ENCODE measurements at regions not wholly inside any gene's neighbourhood (a gene's known extent, or its start where the extent isn't known, plus 50 kb on each side); places are given as distances from the start of the nearest gene placed in this dataset.

DNA sequence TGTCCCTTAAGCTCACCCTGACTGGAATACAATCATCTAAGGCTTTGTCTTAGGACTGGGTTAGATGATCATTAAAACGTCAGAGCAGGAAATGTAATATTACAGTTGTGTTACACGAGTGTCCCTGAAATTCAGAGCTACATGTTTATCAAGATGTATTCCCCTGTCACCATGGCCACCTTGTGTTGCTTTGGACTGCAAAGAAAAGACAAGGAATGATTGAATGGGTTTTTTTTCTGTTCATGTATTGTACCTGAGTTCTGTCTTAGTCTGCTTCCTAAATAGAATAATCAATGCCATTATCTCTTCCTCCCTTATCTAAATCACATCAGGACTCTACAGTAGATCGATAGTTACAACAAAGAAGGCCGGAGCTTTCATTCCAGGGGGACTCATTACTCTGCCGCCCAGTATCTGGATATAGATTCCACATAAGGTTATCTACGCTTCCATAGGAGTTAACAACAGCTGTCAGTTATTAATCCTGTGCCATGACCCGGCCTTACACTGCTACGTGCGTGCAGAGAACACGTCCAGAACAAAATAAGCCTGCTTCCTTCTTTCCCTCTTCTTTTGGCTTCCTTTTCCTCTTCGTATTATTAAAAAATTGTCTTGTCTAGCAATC, 274.1 kb upstream of the SASH1 start:
- Histone ChIP-seq H3K4me3 (ENCODE audit: low read depth in 1 of 2, low read length in 1 of 2) (no peak overlapping the region), H3K27me3 (no peaks in the 10 kb centered on the region), H3K4me1 (ENCODE audit: control insufficient read depth in 1 of 2, insufficient read depth in 1 of 2, low read depth in 1 of 2, low read length in 1 of 2) (no peaks in the 10 kb centered on the region), H3K36me3 (no peaks in the 10 kb centered on the region), H3K27ac (no peak overlapping the region), H3K9me3 (no peaks in the 10 kb centered on the region)
- TF ChIP-seq, protein P1, sequence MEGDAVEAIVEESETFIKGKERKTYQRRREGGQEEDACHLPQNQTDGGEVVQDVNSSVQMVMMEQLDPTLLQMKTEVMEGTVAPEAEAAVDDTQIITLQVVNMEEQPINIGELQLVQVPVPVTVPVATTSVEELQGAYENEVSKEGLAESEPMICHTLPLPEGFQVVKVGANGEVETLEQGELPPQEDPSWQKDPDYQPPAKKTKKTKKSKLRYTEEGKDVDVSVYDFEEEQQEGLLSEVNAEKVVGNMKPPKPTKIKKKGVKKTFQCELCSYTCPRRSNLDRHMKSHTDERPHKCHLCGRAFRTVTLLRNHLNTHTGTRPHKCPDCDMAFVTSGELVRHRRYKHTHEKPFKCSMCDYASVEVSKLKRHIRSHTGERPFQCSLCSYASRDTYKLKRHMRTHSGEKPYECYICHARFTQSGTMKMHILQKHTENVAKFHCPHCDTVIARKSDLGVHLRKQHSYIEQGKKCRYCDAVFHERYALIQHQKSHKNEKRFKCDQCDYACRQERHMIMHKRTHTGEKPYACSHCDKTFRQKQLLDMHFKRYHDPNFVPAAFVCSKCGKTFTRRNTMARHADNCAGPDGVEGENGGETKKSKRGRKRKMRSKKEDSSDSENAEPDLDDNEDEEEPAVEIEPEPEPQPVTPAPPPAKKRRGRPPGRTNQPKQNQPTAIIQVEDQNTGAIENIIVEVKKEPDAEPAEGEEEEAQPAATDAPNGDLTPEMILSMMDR (IDR thresholded peaks at IDR 0.05) = no peak

DNA sequence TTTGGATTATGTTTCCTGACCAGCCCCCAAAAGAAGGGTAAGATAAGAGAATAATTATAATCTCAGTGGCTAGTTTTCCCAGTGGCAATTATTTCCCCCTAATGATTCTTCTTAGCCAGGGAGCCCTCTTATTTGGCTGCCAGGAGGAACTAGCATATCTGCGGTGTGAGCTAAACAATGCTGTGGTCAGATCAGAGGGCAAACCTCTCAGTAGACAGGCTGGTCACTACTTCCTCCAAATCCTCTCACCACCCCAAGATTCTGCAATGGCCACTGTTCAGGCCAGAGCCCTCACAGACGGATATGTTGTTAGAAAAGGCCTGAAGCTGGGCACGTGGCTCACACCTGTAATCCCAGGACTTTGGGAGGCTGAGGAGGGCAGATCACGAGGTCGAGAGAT, 273.4 kb upstream of the SASH1 start:
- Histone ChIP-seq H3K4me1 (ENCODE audit: control insufficient read depth in 1 of 2, insufficient read depth in 1 of 2, low read depth in 1 of 2, low read length in 1 of 2) (no peaks in the 10 kb centered on the region), H3K36me3 (no peaks in the 10 kb centered on the region), H3K27me3 (no peaks in the 10 kb centered on the region), H3K27ac (no peak overlapping the region), H3K4me3 (ENCODE audit: low read depth in 1 of 2, low read length in 1 of 2) (no peak overlapping the region), H3K9me3 (no peaks in the 10 kb centered on the region)
- TF ChIP-seq, protein P1 (IDR thresholded peaks at IDR 0.05) = no peak

DNA sequence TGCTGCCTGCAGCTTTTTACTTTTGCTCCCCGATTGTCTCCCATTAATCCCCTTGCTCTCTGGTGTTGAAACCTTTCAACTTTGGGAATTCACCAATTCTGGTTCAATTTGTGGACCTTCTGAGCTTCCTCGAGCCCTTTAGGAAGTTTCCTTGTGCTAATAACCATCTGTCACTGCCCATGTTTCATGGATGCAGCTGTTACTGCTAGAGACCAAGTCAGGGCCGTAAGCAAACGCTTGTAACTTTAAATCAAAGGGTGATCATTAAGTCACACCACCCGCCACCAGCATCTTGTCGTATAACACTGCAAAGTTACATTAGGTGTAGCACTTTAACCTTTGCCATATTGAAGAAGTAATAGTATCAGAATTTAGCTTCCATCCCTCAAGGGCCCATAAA, 268.3 kb upstream of the SASH1 start:
- Histone ChIP-seq H3K4me1 (ENCODE audit: control insufficient read depth in 1 of 2, insufficient read depth in 1 of 2, low read depth in 1 of 2, low read length in 1 of 2) (no peaks in the 10 kb centered on the region), H3K4me3 (ENCODE audit: low read depth in 1 of 2, low read length in 1 of 2) (no peak overlapping the region), H3K36me3 (no peaks in the 10 kb centered on the region), H3K9me3 (no peaks in the 10 kb centered on the region), H3K27ac (no peak overlapping the region), H3K27me3 (no peaks in the 10 kb centered on the region)
- TF ChIP-seq, protein P1 (IDR thresholded peaks at IDR 0.05) = no peak

DNA sequence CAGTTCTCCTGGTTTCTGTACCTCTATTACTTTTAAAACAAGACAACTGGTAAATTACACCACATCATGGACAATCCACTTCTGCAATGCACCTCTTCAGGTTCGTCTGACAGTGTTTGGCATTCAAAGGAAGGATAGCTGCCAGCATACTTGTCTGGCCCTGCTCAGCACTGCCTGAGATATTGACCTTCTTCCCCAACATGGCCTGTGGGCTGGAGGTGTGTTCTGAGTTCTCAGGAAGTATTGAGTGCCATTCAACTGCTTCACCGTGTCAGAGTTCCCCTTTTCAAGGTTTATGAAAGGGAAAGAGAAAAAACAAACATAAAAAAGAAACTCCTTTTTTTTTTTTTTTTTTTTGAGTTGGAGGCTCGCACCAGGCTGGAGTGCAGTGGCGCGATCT, 267.9 kb upstream of the SASH1 start:
- no peaks in the 10 kb centered on the region for H3K4me1 ChIP-seq (ENCODE audit: control insufficient read depth in 1 of 2, insufficient read depth in 1 of 2, low read depth in 1 of 2, low read length in 1 of 2)
- H3K4me3 ChIP-seq (ENCODE audit: low read depth in 1 of 2, low read length in 1 of 2) = no peak overlapping the region
- no peaks in the 10 kb centered on the region for H3K27me3 ChIP-seq
- TF ChIP-seq, protein P1 (IDR thresholded peaks at IDR 0.05) = no peak
- H3K36me3 ChIP-seq = no peaks in the 10 kb centered on the region
- no peaks in the 10 kb centered on the region for H3K9me3 ChIP-seq
- H3K27ac ChIP-seq = no peak overlapping the region

DNA sequence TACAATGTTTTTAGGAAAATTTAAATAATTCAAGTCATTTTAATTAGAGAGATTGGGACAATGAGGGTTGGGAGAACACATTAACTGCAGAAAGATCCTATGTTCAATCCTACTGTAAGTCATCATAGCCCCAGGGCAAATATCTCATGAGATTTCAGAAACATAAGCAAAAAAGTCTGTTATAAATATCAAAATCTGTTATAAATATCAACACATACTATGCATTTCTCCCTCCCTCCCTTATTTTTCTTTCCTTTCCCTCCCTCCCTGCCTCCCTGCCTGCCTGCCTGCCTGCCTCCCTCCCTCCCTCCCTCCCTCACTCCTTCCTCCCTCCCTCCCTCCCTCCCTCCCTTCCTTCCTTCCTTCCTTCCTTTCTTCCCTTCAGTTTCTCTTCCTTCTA, 267.3 kb upstream of the SASH1 start:
- Histone ChIP-seq H3K36me3 (no peaks in the 10 kb centered on the region), H3K27me3 (no peaks in the 10 kb centered on the region), H3K4me1 (ENCODE audit: control insufficient read depth in 1 of 2, insufficient read depth in 1 of 2, low read depth in 1 of 2, low read length in 1 of 2) (no peaks in the 10 kb centered on the region)

More for the DNA sequence above, 267.3 kb upstream of the SASH1 start:
- Histone ChIP-seq H3K27ac (no peak overlapping the region), H3K4me3 (ENCODE audit: low read depth in 1 of 2, low read length in 1 of 2) (no peak overlapping the region), H3K9me3 (no peaks in the 10 kb centered on the region)
- TF ChIP-seq, protein P1 (IDR thresholded peaks at IDR 0.05) = no peak

Data from neutrophil (primary cell).